ENCODE measurements at regions not wholly inside any gene's neighbourhood (a gene's known extent, or its start where the extent isn't known, plus 50 kb on each side); places are given as distances from the start of the nearest gene placed in this dataset.

DNA sequence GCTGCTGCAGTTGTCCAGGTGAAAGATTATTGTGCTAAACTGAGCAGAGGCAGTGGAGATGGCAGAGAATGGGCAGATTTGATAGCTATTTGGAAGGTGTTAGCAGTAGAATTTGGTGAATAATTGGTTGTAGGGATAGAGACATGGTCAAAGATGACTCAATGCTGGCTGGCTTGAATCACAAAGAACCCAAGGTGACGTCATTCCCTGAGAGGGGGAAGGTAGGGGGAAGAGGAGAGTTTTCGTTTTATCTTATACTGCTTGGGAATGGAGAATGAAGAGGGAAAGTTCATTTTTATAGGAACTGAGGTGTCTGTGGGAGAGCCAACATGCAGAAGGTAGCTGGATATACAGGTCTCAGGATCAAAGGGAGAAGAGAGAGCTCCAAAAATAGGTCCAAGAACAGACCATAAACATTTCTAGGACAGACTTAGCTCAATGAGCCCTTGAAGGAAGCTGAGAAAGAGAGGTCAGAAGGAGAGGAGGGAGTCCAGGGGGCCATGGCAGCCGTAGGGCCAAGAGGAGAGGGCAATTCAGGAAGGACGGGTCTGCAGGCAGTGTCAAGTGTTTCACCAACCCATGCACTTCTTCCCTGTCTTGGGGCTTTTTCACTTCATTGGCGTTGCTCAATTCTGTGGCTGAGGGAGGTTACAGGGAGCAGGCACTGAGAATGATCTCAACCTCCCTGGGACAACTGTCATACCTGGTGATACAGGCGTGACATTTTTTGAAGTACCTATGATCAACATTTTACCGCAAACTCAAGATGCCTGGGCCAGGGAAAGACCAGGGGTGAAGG, 281.3 kb downstream of the TDRD15 start:
- no peak for DNase-seq (ENCODE audit: low read depth)
- Histone ChIP-seq H3K36me3 (ENCODE audit: control insufficient read depth, insufficient read depth, low read length) (no peaks in the 10 kb centered on the region), H3K27me3 (ENCODE audit: control insufficient read depth, insufficient read depth, low read length) (no peaks in the 10 kb centered on the region), H3K4me3 (ENCODE audit: low read depth, low read length) (no peak overlapping the region)
- TF ChIP-seq, protein P1, sequence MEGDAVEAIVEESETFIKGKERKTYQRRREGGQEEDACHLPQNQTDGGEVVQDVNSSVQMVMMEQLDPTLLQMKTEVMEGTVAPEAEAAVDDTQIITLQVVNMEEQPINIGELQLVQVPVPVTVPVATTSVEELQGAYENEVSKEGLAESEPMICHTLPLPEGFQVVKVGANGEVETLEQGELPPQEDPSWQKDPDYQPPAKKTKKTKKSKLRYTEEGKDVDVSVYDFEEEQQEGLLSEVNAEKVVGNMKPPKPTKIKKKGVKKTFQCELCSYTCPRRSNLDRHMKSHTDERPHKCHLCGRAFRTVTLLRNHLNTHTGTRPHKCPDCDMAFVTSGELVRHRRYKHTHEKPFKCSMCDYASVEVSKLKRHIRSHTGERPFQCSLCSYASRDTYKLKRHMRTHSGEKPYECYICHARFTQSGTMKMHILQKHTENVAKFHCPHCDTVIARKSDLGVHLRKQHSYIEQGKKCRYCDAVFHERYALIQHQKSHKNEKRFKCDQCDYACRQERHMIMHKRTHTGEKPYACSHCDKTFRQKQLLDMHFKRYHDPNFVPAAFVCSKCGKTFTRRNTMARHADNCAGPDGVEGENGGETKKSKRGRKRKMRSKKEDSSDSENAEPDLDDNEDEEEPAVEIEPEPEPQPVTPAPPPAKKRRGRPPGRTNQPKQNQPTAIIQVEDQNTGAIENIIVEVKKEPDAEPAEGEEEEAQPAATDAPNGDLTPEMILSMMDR (IDR thresholded peaks at IDR 0.05; ENCODE audit: insufficient read depth, low read length, poor library complexity, severe bottlenecking) = no peak

- Histone ChIP-seq H3K36me3 (ENCODE audit: control insufficient read depth, insufficient read depth, low read length) (no peaks in the 10 kb centered on the region), H3K27me3 (ENCODE audit: control insufficient read depth, insufficient read depth, low read length) (no peaks in the 10 kb centered on the region), H3K4me3 (ENCODE audit: low read depth, low read length) (no peak overlapping the region)
- TF ChIP-seq, protein P1 (IDR thresholded peaks at IDR 0.05; ENCODE audit: insufficient read depth, low read length, poor library complexity, severe bottlenecking) = no peak
- DNase-seq (ENCODE audit: low read depth) = no peak
These were observed 282.6 kb downstream of the TDRD15 start for GRCh38 chr2:21406386-21406785.

DNA sequence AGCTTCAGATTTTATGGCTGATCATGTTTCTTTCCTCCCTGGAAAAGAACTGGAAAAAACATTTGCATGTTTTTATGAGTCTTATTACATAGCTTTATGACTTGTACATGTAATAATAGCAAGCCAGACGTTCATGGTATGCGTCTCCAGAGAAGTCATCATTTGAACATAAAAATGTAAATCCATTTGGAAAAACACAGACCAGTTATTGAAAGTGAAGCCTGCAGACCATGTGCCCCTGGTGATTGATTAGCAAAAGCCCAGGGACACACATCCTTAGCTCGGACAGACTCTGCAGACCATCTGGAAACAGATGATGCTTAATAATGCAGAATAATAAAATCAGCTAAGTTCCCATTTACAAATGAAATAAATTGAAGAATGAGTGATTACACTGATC, 283.1 kb downstream of the TDRD15 start:
- TF ChIP-seq, protein P1 (IDR thresholded peaks at IDR 0.05; ENCODE audit: insufficient read depth, low read length, poor library complexity, severe bottlenecking) = no peak
- DNase-seq (ENCODE audit: low read depth) = no peak
- Histone ChIP-seq H3K27me3 (ENCODE audit: control insufficient read depth, insufficient read depth, low read length) (no peaks in the 10 kb centered on the region), H3K36me3 (ENCODE audit: control insufficient read depth, insufficient read depth, low read length) (no peaks in the 10 kb centered on the region), H3K4me3 (ENCODE audit: low read depth, low read length) (no peak overlapping the region)

GRCh38 chr2:21407851-21408250, 284.1 kb downstream of the TDRD15 start:
- Histone ChIP-seq H3K36me3 (ENCODE audit: control insufficient read depth, insufficient read depth, low read length) (no peaks in the 10 kb centered on the region), H3K4me3 (ENCODE audit: low read depth, low read length) (no peak overlapping the region), H3K27me3 (ENCODE audit: control insufficient read depth, insufficient read depth, low read length) (no peaks in the 10 kb centered on the region)
- TF ChIP-seq, protein P1 (IDR thresholded peaks at IDR 0.05; ENCODE audit: insufficient read depth, low read length, poor library complexity, severe bottlenecking) = no peak
- DNase-seq (ENCODE audit: low read depth) = no peak

GRCh38 chr2:21411741-21412140, 288.0 kb downstream of the TDRD15 start:
- DNase-seq (ENCODE audit: low read depth) = no peak
- Histone ChIP-seq H3K4me3 (ENCODE audit: low read depth, low read length) (no peak overlapping the region), H3K27me3 (ENCODE audit: control insufficient read depth, insufficient read depth, low read length) (no peaks in the 10 kb centered on the region), H3K36me3 (ENCODE audit: control insufficient read depth, insufficient read depth, low read length) (no peaks in the 10 kb centered on the region)
- TF ChIP-seq, protein P1 (IDR thresholded peaks at IDR 0.05; ENCODE audit: insufficient read depth, low read length, poor library complexity, severe bottlenecking) = no peak

GRCh38 chr2:21412944-21413443, 289.2 kb downstream of the TDRD15 start:
- Histone ChIP-seq H3K36me3 (ENCODE audit: control insufficient read depth, insufficient read depth, low read length) (no peaks in the 10 kb centered on the region), H3K4me3 (ENCODE audit: low read depth, low read length) (no peak overlapping the region), H3K27me3 (ENCODE audit: control insufficient read depth, insufficient read depth, low read length) (no peaks in the 10 kb centered on the region)
- TF ChIP-seq, protein P1 (IDR thresholded peaks at IDR 0.05; ENCODE audit: insufficient read depth, low read length, poor library complexity, severe bottlenecking) = no peak
- DNase-seq (ENCODE audit: low read depth) = no peak

Data from kidney epithelial cell (primary cell).